ENCODE measurements at regions not wholly inside any gene's neighbourhood (a gene's known extent, or its start where the extent isn't known, plus 50 kb on each side); places are given as distances from the start of the nearest gene placed in this dataset.

DNA sequence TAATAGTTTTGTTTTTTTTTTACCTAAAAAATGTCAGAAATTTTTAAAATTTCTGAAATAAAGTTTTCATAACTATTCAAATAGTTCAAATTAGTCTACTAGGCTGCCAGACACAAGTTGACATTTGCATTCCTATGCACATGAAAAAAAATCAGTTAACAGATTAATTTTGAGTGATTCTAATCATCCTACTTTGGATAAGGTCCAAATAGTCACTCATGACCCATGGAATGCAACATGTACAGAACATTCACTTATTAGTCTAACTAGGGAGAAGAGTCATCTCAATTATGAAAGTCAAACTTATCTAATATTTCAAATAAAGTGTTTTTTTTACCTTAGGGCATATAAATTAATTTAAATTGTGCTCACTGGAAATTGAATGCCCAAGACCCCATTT is 390.2 kb downstream of the EPM2A start:
- H3K27me3 Mint-ChIP-seq (ENCODE audit: insufficient read depth, unreplicated experiment) = no peaks in the 10 kb centered on the region
- no peaks in the 10 kb centered on the region for H3K4me1 ChIP-seq
- no peak overlapping the region for H3K27ac Mint-ChIP-seq (ENCODE audit: unreplicated experiment)
- peaks cover 13% of the 10 kb centered on the region for H3K4me1 Mint-ChIP-seq (ENCODE audit: low read depth, unreplicated experiment)
- no peak overlapping the region for H3K4me3 ChIP-seq (ENCODE audit: low read depth, low read length)
- H3K27me3 ChIP-seq (replicated peaks; ENCODE audit: control insufficient read depth, insufficient read depth, low read length) = no peaks in the 10 kb centered on the region
- DNase-seq = no peak
- no peaks in the 10 kb centered on the region for H3K36me3 Mint-ChIP-seq (ENCODE audit: insufficient read depth, unreplicated experiment)
- intact Hi-C loops (cut with micrococcal nuclease; ENCODE audit: unreplicated experiment) = no loop called here
- ChIA-PET CTCF (no interaction called here), POLR2A (no interaction called here)
- no peaks in the 10 kb centered on the region for H3K36me3 ChIP-seq (ENCODE audit: control insufficient read depth, insufficient read depth, low read length)
- no TSS peak for BruUV-seq (replicated peaks)
- no peaks in the 10 kb centered on the region for H3K9me3 ChIP-seq
- TF ChIP-seq, protein P1, sequence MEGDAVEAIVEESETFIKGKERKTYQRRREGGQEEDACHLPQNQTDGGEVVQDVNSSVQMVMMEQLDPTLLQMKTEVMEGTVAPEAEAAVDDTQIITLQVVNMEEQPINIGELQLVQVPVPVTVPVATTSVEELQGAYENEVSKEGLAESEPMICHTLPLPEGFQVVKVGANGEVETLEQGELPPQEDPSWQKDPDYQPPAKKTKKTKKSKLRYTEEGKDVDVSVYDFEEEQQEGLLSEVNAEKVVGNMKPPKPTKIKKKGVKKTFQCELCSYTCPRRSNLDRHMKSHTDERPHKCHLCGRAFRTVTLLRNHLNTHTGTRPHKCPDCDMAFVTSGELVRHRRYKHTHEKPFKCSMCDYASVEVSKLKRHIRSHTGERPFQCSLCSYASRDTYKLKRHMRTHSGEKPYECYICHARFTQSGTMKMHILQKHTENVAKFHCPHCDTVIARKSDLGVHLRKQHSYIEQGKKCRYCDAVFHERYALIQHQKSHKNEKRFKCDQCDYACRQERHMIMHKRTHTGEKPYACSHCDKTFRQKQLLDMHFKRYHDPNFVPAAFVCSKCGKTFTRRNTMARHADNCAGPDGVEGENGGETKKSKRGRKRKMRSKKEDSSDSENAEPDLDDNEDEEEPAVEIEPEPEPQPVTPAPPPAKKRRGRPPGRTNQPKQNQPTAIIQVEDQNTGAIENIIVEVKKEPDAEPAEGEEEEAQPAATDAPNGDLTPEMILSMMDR (IDR thresholded peaks at IDR 0.05; ENCODE audit: insufficient read depth in 1 of 2, low read depth in 1 of 2, low read length in 1 of 2, severe bottlenecking in 1 of 2, unreplicated experiment in 1 of 2) = no peak
- H3K9me3 Mint-ChIP-seq (ENCODE audit: unreplicated experiment) = no peaks in the 10 kb centered on the region
- H3K4me3 Mint-ChIP-seq (ENCODE audit: unreplicated experiment) = no peak overlapping the region

DNA sequence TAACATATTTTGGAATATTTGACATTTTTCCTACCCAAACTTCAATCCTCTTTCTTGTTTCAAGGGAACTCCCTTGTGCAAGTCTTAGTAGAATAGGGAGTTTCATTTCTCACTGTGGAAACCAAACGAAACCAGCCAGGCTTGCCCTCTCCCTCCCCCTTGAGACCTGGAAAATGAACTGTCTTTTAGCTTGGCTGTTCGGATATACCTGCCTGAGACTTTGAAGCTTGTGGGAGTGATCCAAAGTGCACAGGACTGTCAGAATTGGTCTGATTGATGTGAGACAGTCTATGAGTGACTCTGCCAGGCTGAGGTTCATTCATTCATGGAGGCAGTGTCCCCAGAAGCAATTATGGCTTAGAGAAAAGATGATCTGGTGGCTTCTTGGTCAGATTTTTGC is 388.1 kb downstream of the EPM2A start:
- intact Hi-C loops (cut with micrococcal nuclease; ENCODE audit: unreplicated experiment) = no loop called here
- ChIA-PET POLR2A (interaction anchor here (1.0 kb wide), 1 partner anchor 388 kb away, joined by 3 read pairs; no protein-coding TSS in a partner anchor), CTCF (interaction anchor here (0.8 kb wide), 1 partner anchor 15 kb away, joined by 3 read pairs; no protein-coding TSS in a partner anchor)
- H3K4me3 ChIP-seq (ENCODE audit: low read depth, low read length) = no peak overlapping the region
- no TSS peak for BruUV-seq (replicated peaks)
- DNase-seq = no peak
- H3K27me3 ChIP-seq (replicated peaks; ENCODE audit: control insufficient read depth, insufficient read depth, low read length) = no peaks in the 10 kb centered on the region
- Mint-ChIP-seq H3K36me3 (ENCODE audit: insufficient read depth, unreplicated experiment) (no peaks in the 10 kb centered on the region), H3K27ac (ENCODE audit: unreplicated experiment) (no peak overlapping the region), H3K9me3 (ENCODE audit: unreplicated experiment) (no peaks in the 10 kb centered on the region), H3K4me3 (ENCODE audit: unreplicated experiment) (no peak overlapping the region), H3K4me1 (ENCODE audit: low read depth, unreplicated experiment) (peaks cover 13% of the 10 kb centered on the region), H3K27me3 (ENCODE audit: insufficient read depth, unreplicated experiment) (no peaks in the 10 kb centered on the region)
- H3K4me1 ChIP-seq = no peaks in the 10 kb centered on the region
- no peaks in the 10 kb centered on the region for H3K36me3 ChIP-seq (ENCODE audit: control insufficient read depth, insufficient read depth, low read length)
- TF ChIP-seq, protein P1 (IDR thresholded peaks at IDR 0.05; ENCODE audit: insufficient read depth in 1 of 2, low read depth in 1 of 2, low read length in 1 of 2, severe bottlenecking in 1 of 2, unreplicated experiment in 1 of 2) = no peak
- H3K9me3 ChIP-seq = no peaks in the 10 kb centered on the region

DNA sequence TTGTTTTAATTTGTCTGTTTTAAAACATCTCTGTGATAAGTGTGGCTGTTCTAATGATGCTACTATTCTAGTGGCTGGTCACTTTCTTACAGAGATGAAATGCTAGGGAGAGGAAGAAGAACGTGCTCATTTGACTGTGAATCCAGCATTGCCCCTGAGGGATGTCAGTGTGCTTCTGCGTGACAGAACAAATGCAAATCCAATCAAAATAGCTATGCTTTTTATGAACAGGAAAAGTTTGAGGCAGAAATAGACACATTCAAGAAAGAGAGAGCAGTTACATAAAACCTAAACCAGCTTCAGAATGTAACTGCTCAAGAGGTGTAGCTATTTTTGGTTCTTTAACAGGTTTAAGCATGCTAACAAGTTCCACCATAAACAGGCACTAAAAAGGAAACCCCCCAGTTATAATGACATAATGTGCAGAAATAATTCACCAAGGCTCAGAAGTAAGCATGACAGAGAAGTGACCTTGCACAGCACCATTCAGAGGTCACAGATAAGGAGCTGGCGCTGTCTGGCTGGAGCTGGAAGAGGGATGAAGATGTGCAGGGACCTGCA is 385.3 kb downstream of the EPM2A start:
- BruUV-seq (replicated peaks) = no TSS peak
- H3K27ac Mint-ChIP-seq (ENCODE audit: unreplicated experiment) = no peak overlapping the region
- no peak overlapping the region for H3K4me3 Mint-ChIP-seq (ENCODE audit: unreplicated experiment)
- CTCF ChIA-PET = interaction anchor here (1.9 kb wide), 1 partner anchor 284 kb away, joined by 6 read pairs; no protein-coding TSS in a partner anchor
- Histone ChIP-seq H3K4me3 (ENCODE audit: low read depth, low read length) (no peak overlapping the region), H3K27me3 (replicated peaks; ENCODE audit: control insufficient read depth, insufficient read depth, low read length) (no peaks in the 10 kb centered on the region), H3K36me3 (ENCODE audit: control insufficient read depth, insufficient read depth, low read length) (no peaks in the 10 kb centered on the region), H3K4me1 (no peaks in the 10 kb centered on the region), H3K9me3 (no peaks in the 10 kb centered on the region)
- no peak for DNase-seq
- POLR2A ChIA-PET = no interaction called here
- peaks cover 13% of the 10 kb centered on the region for H3K4me1 Mint-ChIP-seq (ENCODE audit: low read depth, unreplicated experiment)
- no peaks in the 10 kb centered on the region for H3K27me3 Mint-ChIP-seq (ENCODE audit: insufficient read depth, unreplicated experiment)
- TF ChIP-seq, protein P1 (IDR thresholded peaks at IDR 0.05; ENCODE audit: insufficient read depth in 1 of 2, low read depth in 1 of 2, low read length in 1 of 2, severe bottlenecking in 1 of 2, unreplicated experiment in 1 of 2) = no peak
- H3K36me3 Mint-ChIP-seq (ENCODE audit: insufficient read depth, unreplicated experiment) = no peaks in the 10 kb centered on the region
- no peaks in the 10 kb centered on the region for H3K9me3 Mint-ChIP-seq (ENCODE audit: unreplicated experiment)
- intact Hi-C loops (cut with micrococcal nuclease; ENCODE audit: unreplicated experiment) = no loop called here
